Keratinocyte (primary cell): ENCODE measurements at regions not wholly inside any gene's neighbourhood (a gene's known extent, or its start where the extent isn't known, plus 50 kb on each side); places are given as distances from the start of the nearest gene placed in this dataset.

Experiments
- DNase-seq: peaks from one replicate; pipeline ENCODE4 v3.0.0-alpha.2; 2011; ENCODE audit warnings: low read depth, missing footprints, low spot score
- FAIRE-seq: peaks from 2 replicates; lab custom pipeline; 2011; peaks lifted over from hg19 to GRCh38; lab: Jason Lieb, UNC
- H2AFZ ChIP-seq: 2 replicates; pipeline ENCODE4 v1.6.0; 2012; ENCODE audit warnings: low read length, control low read depth, inconsistent platforms; ENCODE audit not compliant: control insufficient read depth
- H3K27ac ChIP-seq: 2 replicates; pipeline ENCODE4 v1.5.1; 2011; ENCODE audit warnings: low read length; ENCODE audit not compliant: control insufficient read depth, insufficient read depth
- H3K27me3 ChIP-seq: 3 replicates; pipeline ENCODE4 v1.6.0; 2011; ENCODE audit warnings: low read length; ENCODE audit not compliant: control insufficient read depth, insufficient read depth; ENCODE audit errors: extremely low read depth
- H3K36me3 ChIP-seq, 2 experiments: 2 replicates in 1 of 2; 3 replicates in 1 of 2; pipeline ENCODE4 v1.5.1; 2011; ENCODE audit warnings: low read length in 2 of 2, mild to moderate bottlenecking in 1 of 2; ENCODE audit not compliant: control insufficient read depth in 2 of 2, insufficient read depth in 2 of 2; ENCODE audit errors: extremely low read depth in 1 of 2
- H3K4me1 ChIP-seq: 3 replicates; pipeline ENCODE4 v1.5.1; 2011; ENCODE audit warnings: low read length; ENCODE audit not compliant: control insufficient read depth, insufficient read depth; ENCODE audit errors: extremely low read depth
- H3K4me2 ChIP-seq: 3 replicates; pipeline ENCODE4 v1.6.0; 2011; ENCODE audit warnings: low read depth, low read length; ENCODE audit not compliant: control insufficient read depth, insufficient read depth; ENCODE audit errors: extremely low read depth
- H3K4me3 ChIP-seq, 3 experiments: fragments of 200-600 bp in 1 of 3; sonication (generic) in 1 of 3; 2 replicates in 2 of 3; 3 replicates in 1 of 3; pipeline ENCODE4 v1.5.1; 2011 to 2016; ENCODE audit warnings: low read length in 3 of 3, mild to moderate bottlenecking in 3 of 3, control low read depth in 2 of 3, inconsistent platforms in 1 of 3, low read depth in 1 of 3, mixed read lengths in 1 of 3, mixed run types in 1 of 3, moderate library complexity in 1 of 3; ENCODE audit not compliant: control insufficient read depth in 2 of 3, insufficient read depth in 2 of 3; ENCODE audit errors: extremely low read depth in 1 of 3
- H3K79me2 ChIP-seq: 2 replicates; pipeline ENCODE4 v1.6.0; 2012; ENCODE audit warnings: low read length; ENCODE audit not compliant: control insufficient read depth, insufficient read depth
- H3K9ac ChIP-seq: 3 replicates; pipeline ENCODE4 v1.6.0; 2011; ENCODE audit warnings: low read length; ENCODE audit not compliant: control insufficient read depth, insufficient read depth; ENCODE audit errors: extremely low read depth
- H3K9me1 ChIP-seq: 3 replicates; pipeline ENCODE4 v1.6.0; 2011; ENCODE audit warnings: low read length; ENCODE audit not compliant: control insufficient read depth, insufficient read depth; ENCODE audit errors: extremely low read depth
- H3K9me3 ChIP-seq: 2 replicates; pipeline ENCODE4 v1.5.1; 2012; ENCODE audit warnings: low read depth, low read length; ENCODE audit not compliant: control insufficient read depth
- H4K20me1 ChIP-seq: 3 replicates; pipeline ENCODE4 v1.6.0; 2011; ENCODE audit warnings: low read length; ENCODE audit not compliant: control insufficient read depth, insufficient read depth; ENCODE audit errors: extremely low read depth
- EZH2 ChIP-seq: IDR thresholded peaks from one replicate; pipeline ENCODE4 v1.6.1; 2012; ENCODE audit warnings: inconsistent platforms, mild to moderate bottlenecking, low read length, moderate library complexity
- dilution Hi-C: fragments of 300-500 bp; cut with MboI; formaldehyde crosslinking; loops from one replicate; pipeline ENCODE4 v1.7.0; 2020; ENCODE audit warnings: low sequenced_read_pairs; ENCODE audit not compliant: extremely low pct_ligation_motif_present
- TF ChIP-seq, protein P1 (sequence below), 3 experiments: IDR thresholded peaks in 1 of 3; conservative IDR thresholded peaks in 1 of 3; optimal IDR thresholded peaks in 1 of 3; 2 replicates in 2 of 3; 3 replicates in 1 of 3; pipeline versions ENCODE3 to v1.5.1; 2011; ENCODE audit warnings: low read length in 3 of 3, mild to moderate bottlenecking in 3 of 3, moderate library complexity in 2 of 3, control low read depth in 1 of 3, inconsistent platforms in 1 of 3; ENCODE audit not compliant: insufficient read depth in 2 of 3; ENCODE audit errors: extremely low read depth in 1 of 3

DNA sequence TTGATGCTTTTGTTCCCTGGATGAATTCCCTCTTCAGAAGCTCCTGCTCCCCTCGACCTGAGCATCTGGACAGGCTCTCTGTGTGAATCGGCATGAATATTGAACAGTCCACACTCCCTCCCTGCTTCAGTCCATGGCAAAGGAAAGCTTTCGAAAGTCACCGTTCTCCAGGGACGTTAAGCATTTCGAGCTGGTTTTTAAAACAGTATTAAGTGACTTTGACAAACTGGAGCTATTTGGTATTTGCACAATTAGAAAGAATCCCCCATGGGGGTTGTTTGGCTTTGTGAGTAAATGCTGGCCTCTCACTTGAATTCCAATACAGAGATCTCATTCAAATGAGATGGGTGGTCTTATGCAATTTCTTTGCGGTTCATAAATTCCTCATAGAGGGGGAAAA is 85.3 kb upstream of the TIAM2 start:
- H4K20me1 ChIP-seq = no peaks in the 10 kb centered on the region
- TF ChIP-seq, protein P1, sequence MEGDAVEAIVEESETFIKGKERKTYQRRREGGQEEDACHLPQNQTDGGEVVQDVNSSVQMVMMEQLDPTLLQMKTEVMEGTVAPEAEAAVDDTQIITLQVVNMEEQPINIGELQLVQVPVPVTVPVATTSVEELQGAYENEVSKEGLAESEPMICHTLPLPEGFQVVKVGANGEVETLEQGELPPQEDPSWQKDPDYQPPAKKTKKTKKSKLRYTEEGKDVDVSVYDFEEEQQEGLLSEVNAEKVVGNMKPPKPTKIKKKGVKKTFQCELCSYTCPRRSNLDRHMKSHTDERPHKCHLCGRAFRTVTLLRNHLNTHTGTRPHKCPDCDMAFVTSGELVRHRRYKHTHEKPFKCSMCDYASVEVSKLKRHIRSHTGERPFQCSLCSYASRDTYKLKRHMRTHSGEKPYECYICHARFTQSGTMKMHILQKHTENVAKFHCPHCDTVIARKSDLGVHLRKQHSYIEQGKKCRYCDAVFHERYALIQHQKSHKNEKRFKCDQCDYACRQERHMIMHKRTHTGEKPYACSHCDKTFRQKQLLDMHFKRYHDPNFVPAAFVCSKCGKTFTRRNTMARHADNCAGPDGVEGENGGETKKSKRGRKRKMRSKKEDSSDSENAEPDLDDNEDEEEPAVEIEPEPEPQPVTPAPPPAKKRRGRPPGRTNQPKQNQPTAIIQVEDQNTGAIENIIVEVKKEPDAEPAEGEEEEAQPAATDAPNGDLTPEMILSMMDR (optimal IDR thresholded peaks at IDR 0.05 in 1 of 3, IDR thresholded peaks at IDR 0.05 in 1 of 3, conservative IDR thresholded peaks at IDR 0.05 in 1 of 3; ENCODE audit: extremely low read depth in 1 of 3, insufficient read depth in 2 of 3, low read length in 3 of 3) = no peak
- TF ChIP-seq EZH2 = no peak
- H3K9me1 ChIP-seq = no peaks in the 10 kb centered on the region
- no peak overlapping the region for H3K4me2 ChIP-seq
- no peak for DNase-seq
- dilution Hi-C loops = no loop called here
- H3K4me3 ChIP-seq = no peak overlapping the region
- no peak overlapping the region for H3K27ac ChIP-seq
- H2AFZ ChIP-seq = no peak overlapping the region
- no peak for FAIRE-seq
- no peaks in the 10 kb centered on the region for H3K36me3 ChIP-seq
- H3K27me3 ChIP-seq = no peaks in the 10 kb centered on the region
- no peaks in the 10 kb centered on the region for H3K79me2 ChIP-seq
- H3K9ac ChIP-seq = no peak overlapping the region
- H3K4me1 ChIP-seq = no peaks in the 10 kb centered on the region
- H3K9me3 ChIP-seq = no peaks in the 10 kb centered on the region

DNA sequence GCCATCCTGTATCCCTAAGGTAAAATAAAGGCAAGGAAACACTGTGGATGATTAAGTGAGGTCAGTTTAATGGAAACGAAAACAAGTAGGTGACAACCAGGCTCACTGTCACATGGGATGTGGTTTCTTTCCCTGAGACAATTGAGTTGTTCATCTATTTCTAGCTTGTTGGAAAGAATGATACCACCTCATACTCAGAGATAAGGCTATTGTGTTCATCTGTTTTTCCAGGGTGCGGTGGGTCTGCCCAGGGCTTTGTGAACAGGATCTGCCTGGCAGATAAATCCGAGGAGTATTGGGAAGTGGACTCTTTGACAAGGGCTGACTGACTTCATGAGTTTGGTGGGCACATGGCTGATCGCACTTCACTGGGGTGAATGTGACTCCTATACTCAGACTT is 80.8 kb upstream of the TIAM2 start:
- no peaks in the 10 kb centered on the region for H3K79me2 ChIP-seq
- no peak overlapping the region for H3K9ac ChIP-seq
- no peaks in the 10 kb centered on the region for H3K9me3 ChIP-seq
- H2AFZ ChIP-seq = no peak overlapping the region
- no peaks in the 10 kb centered on the region for H3K27me3 ChIP-seq
- no peaks in the 10 kb centered on the region for H3K36me3 ChIP-seq
- no peaks in the 10 kb centered on the region for H4K20me1 ChIP-seq
- DNase-seq (no peak), FAIRE-seq (no peak)
- no peaks in the 10 kb centered on the region for H3K4me1 ChIP-seq
- H3K4me3 ChIP-seq = no peak overlapping the region
- H3K27ac ChIP-seq = no peak overlapping the region
- no peak overlapping the region for H3K4me2 ChIP-seq
- TF ChIP-seq, protein P1 (optimal IDR thresholded peaks at IDR 0.05 in 1 of 3, IDR thresholded peaks at IDR 0.05 in 1 of 3, conservative IDR thresholded peaks at IDR 0.05 in 1 of 3; ENCODE audit: extremely low read depth in 1 of 3, insufficient read depth in 2 of 3, low read length in 3 of 3) = no peak
- TF ChIP-seq EZH2 = no peak
- no peaks in the 10 kb centered on the region for H3K9me1 ChIP-seq
- dilution Hi-C loops = no loop called here
